Stimulated activated effector memory CD8-positive, alpha-beta T cell treated with anti-CD3 and anti-CD28 coated beads, Interleukin-12 subunit alpha, Interleukin-12 subunit beta, amount 100 ng/mL, for 72 hours (primary cell): ENCODE measurements at regions not wholly inside any gene's neighbourhood (a gene's known extent, or its start where the extent isn't known, plus 50 kb on each side); places are given as distances from the start of the nearest gene placed in this dataset.

ENCODE experiments used
- ATAC-seq: fragments of 150-1000 bp; cut with Tn5 transposase; 2 replicates; pipeline ENCODE4 v1.10.0; 2021
- DNase-seq, 2 donors: peaks; one replicate each; pipeline ENCODE4 v3.0.0; 2021 to 2022; ENCODE audit warnings: low spot score in 2 of 2
- H3K27ac Mint-ChIP-seq: one replicate; pipeline ENCODE4 v1.8.0; 2022; ENCODE audit warnings: mild to moderate bottlenecking, mixed read lengths
- H3K36me3 Mint-ChIP-seq: one replicate; pipeline ENCODE4 v1.8.0; 2022; ENCODE audit warnings: mild to moderate bottlenecking, mixed read lengths
- H3K4me1 Mint-ChIP-seq: one replicate; pipeline ENCODE4 v1.8.0; 2022; ENCODE audit warnings: mixed read lengths
- H3K4me3 Mint-ChIP-seq: one replicate; pipeline ENCODE4 v1.8.0; 2022; ENCODE audit warnings: mild to moderate bottlenecking, mixed read lengths
- H3K9me3 Mint-ChIP-seq: one replicate; pipeline ENCODE4 v1.8.0; 2022; ENCODE audit warnings: mixed read lengths

DNA sequence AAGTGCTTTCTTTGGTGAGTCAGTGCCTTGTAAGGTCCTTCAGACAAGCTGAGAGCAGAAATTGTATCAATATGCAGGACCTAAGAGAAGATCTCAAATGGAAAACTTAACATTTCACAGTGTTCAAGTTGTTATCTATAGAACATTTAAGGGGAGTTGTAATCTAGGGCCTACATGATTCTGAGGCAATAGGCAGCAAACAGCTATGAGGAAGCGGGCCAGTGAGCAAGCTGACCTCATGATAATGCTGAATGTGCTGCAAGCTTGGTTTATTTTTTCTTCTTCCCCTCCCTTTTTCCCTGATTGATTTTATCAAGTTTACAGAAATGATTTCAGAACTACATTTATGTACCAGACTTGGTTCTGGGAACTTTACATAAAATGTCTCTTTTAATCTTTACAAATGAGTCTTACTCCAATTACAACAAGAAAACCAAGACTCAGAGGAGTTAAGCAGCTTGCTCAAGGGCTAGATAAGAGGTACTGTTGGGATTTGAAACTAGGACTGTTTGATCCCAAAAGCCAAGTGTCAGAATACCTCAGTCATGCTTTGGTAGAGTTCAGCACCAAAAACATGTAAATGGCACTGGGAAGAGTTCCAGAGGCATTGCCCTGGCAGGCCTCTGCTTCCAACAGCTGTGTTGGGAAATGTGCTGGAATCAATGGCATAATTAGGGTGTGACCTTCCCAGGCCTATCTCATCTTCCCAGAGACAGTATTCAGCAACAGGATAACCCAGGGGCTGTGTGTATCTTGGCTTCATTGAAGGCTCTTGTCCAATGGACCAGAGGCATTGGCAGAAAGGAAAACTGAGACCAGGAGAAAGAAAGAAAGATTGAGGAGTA, 130.1 kb downstream of the LRRC70 start:
- no peaks in the 10 kb centered on the region for H3K9me3 Mint-ChIP-seq
- no peaks in the 10 kb centered on the region for H3K36me3 Mint-ChIP-seq
- no peak overlapping the region for H3K27ac Mint-ChIP-seq
- no peaks in the 10 kb centered on the region for H3K4me1 Mint-ChIP-seq
- H3K4me3 Mint-ChIP-seq: no peak overlapping the region
- DNase-seq: no peak
- ATAC-seq: no peak

DNA sequence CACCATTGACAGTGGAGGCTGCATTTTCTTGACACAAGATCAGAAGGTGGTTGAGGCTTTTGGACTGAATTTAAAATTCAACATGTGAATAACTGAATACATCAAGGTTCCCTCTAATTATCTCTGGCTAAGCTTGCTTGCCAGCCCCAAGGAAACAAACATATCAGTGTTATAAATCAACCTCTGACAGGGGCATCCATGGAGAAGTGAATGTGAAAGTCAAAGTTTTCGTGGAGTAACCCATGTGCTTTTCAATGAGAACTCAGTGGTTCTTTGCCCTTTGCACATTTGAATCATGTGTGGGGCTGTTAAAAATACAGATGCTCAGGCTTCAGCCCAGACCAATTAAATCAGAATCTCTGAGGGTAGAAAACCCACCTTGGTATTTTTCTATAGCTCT, 128.9 kb downstream of the LRRC70 start:
- Mint-ChIP-seq H3K27ac (no peak overlapping the region), H3K9me3 (no peaks in the 10 kb centered on the region), H3K4me3 (no peak overlapping the region), H3K4me1 (no peaks in the 10 kb centered on the region), H3K36me3 (no peaks in the 10 kb centered on the region)
- no peak for DNase-seq
- no peak for ATAC-seq

DNA sequence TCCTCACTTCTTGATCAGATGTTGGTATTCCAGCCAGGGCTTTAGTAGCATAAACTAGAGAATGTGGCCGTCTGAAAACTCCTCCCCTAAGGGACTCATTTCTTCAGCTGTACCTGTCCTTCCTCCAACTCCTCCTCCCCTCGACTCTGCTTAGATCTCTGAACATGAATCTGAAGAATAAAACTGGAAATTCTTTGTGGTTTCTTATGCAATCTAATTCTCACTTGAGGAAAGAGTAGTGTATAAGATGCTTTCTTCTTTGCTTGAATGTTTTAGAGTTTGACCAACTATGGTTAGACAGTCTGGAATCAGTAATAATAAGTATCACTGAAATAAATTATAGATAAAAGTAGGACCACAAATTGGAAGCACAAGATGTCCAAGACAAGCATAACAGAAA, 128.5 kb downstream of the LRRC70 start:
- no peak overlapping the region for H3K4me3 Mint-ChIP-seq
- H3K9me3 Mint-ChIP-seq: no peaks in the 10 kb centered on the region
- H3K27ac Mint-ChIP-seq: no peak overlapping the region
- no peaks in the 10 kb centered on the region for H3K36me3 Mint-ChIP-seq
- ATAC-seq: no peak
- no peak for DNase-seq
- H3K4me1 Mint-ChIP-seq: no peaks in the 10 kb centered on the region

DNA sequence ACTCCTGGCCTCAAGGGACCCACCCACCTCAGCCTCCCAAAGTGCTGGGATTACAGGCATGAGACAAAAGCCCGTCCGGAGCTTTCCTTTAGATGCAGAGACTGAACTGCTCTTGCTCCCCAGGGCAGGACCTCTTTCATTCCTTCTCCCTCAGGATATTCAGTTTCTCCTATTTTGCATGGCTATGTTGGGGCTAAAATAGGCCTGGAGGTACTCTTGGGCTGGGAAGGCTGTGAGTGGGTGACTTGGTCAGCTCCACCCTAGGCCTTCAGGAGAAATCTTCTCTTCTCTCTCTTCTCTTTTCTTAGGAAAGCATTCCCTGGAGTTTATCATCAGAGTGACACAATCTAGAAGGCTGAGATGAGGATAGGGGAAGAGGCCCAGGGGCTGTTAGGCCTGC, 126.4 kb downstream of the LRRC70 start:
- no peak overlapping the region for H3K4me3 Mint-ChIP-seq
- no peaks in the 10 kb centered on the region for H3K9me3 Mint-ChIP-seq
- no peaks in the 10 kb centered on the region for H3K4me1 Mint-ChIP-seq
- no peak overlapping the region for H3K27ac Mint-ChIP-seq
- no peak for DNase-seq
- no peak for ATAC-seq
- no peaks in the 10 kb centered on the region for H3K36me3 Mint-ChIP-seq

DNA sequence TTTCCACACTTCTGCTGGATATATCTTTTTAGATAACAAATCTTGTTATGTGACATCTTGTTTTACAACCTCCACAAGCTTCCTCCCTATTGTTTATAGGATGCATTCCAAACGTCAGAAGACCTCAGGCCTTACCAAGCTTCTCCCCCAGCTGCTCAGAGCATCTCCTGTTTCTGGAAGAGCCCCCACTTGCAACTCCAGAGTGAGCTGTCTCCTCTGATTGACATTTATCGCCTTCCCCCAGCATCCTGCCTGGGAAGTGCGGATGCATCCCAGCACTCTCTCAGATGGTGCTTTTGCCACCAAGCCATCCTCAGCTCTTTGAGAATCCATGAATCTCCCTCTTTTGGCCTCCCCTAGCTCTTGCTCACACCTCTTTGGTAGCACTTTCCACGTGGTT, 123.5 kb downstream of the LRRC70 start:
- Mint-ChIP-seq H3K4me3 (no peak overlapping the region), H3K9me3 (no peaks in the 10 kb centered on the region), H3K4me1 (no peaks in the 10 kb centered on the region), H3K27ac (no peak overlapping the region), H3K36me3 (no peaks in the 10 kb centered on the region)
- DNase-seq: no peak
- no peak for ATAC-seq

DNA sequence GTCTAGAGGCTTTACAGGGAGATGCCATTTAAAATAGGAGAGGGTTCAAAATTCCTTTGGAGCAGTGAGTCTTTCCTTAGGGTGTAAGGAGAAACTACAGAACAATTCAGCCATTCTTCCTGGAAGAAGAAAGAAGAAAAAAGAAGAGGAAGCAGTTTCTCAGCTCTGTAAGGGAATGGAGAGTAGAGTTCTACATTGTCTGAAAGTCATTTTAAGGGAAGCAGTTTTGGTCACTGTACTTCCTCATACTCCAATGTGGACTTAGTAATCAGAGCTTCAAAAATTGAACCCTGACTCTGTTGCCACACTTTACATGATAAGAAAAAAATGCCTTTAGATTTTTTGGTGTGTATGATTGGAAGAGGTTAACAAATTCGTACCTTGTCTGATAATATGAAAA, 122.4 kb downstream of the LRRC70 start:
- H3K9me3 Mint-ChIP-seq: no peaks in the 10 kb centered on the region
- H3K36me3 Mint-ChIP-seq: no peaks in the 10 kb centered on the region
- no peak overlapping the region for H3K27ac Mint-ChIP-seq
- H3K4me3 Mint-ChIP-seq: no peak overlapping the region
- H3K4me1 Mint-ChIP-seq: no peaks in the 10 kb centered on the region
- no peak for DNase-seq
- no peak for ATAC-seq

GRCh38 chr5:62698756-62699155, 120.1 kb downstream of the LRRC70 start:
- H3K4me1 Mint-ChIP-seq: no peaks in the 10 kb centered on the region
- no peaks in the 10 kb centered on the region for H3K36me3 Mint-ChIP-seq
- ATAC-seq (no peak), DNase-seq (no peak)
- no peaks in the 10 kb centered on the region for H3K9me3 Mint-ChIP-seq
- no peak overlapping the region for H3K27ac Mint-ChIP-seq
- H3K4me3 Mint-ChIP-seq: no peak overlapping the region

DNA sequence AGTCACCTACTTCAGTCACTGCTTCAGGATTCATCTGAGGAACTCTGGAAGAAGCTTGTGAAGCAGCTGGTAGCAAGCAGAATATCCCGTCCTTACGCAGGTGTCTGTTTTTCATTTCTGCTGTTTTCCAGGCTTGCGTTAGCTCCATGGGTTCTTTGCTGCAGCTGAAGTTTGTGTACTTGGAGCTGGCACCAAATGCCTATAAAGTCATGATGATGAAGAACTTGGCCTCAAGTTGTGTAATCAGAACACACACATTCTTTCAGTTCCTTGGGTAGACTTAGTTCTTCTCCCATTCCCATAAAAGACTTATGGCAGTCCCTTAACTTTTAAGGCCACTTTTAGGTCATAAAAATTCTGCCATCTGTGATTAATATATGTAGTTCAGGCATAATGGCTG, 116.7 kb downstream of the LRRC70 start:
- DNase-seq (no peak), ATAC-seq (no peak)
- H3K27ac Mint-ChIP-seq: no peak overlapping the region
- no peaks in the 10 kb centered on the region for H3K36me3 Mint-ChIP-seq
- H3K9me3 Mint-ChIP-seq: no peaks in the 10 kb centered on the region
- no peaks in the 10 kb centered on the region for H3K4me1 Mint-ChIP-seq
- no peak overlapping the region for H3K4me3 Mint-ChIP-seq

DNA sequence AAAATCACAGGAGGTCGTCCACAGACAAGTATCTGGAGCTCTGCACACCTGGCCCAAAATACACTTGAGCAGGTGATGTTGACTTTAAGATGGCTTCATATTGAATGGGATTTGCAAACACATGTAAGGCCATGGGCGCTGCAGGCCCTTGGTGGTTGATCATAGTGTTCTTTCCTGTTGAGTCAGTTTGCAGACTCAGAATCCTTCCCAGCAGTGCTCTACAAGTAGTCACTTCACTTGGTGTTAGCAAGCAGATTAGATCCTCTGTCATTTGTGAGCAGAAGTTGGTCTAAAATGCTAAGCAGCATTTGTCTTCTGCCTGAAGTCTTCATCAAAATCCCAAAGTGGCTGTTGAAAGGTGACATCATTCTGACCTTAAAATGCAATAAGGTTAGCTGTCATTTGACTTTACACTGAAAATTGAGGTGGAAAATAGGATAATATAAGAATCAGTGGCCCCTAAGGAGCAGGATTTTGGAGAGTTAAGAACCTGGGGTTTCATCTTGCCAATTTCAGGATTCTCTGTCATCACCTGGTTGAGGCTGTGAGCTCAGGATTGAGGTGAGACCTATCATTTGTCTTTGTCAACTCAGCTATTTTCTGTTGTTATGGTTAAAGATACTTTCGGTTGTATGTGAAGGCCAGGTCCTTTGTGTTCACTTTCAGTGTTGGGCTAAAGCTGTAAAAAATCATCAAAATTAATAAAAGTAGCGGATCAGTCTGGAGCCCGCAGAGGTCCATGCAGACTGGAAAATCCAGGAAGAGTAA, 114.5 kb downstream of the LRRC70 start:
- H3K4me3 Mint-ChIP-seq: no peak overlapping the region
- ATAC-seq: no peak
- H3K27ac Mint-ChIP-seq: no peak overlapping the region
- H3K4me1 Mint-ChIP-seq: no peaks in the 10 kb centered on the region
- no peaks in the 10 kb centered on the region for H3K36me3 Mint-ChIP-seq
- H3K9me3 Mint-ChIP-seq: no peaks in the 10 kb centered on the region
- no peak for DNase-seq

DNA sequence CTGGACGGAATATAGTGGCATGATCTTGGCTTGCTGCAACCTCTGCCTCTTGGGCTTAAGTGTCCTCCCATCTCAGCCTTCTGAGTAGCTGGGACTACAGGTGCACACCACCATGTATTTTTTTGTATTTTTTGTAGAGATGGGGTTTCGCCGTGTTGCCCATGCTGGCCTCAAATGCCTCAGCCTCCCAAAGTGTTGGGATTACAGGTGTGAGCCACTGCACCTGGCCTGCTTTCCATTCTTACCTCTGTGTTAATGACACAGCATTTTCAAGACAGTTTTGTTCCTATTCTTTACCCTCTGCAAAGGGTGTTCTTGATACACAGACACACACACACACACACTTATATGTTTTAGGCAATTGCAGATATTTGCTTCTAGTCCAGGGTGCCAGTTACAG, 113.3 kb downstream of the LRRC70 start:
- Mint-ChIP-seq H3K36me3 (no peaks in the 10 kb centered on the region), H3K4me1 (no peaks in the 10 kb centered on the region), H3K9me3 (no peaks in the 10 kb centered on the region), H3K27ac (no peak overlapping the region), H3K4me3 (no peak overlapping the region)
- ATAC-seq (no peak), DNase-seq (no peak)

DNA sequence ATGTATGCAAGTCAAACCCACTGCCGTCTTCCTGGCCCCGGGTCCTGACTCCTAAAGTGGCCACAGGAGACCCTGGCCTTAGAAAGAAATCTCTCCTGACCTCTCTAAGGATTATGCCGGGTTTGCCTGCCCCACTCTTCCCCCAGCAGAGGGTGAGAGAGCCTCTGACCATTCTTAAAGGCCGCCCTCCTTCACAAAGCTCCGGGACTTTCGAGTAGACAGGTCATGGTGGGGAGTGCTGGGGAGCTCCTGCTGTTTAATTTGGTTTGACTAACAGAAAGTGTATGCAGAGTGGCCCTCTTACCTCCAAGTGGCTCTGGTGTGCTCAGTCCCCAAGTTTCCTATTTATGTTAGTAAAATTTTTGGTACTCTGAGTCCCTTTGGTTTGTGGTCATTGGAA, 111.8 kb downstream of the LRRC70 start:
- H3K4me1 Mint-ChIP-seq: no peaks in the 10 kb centered on the region
- no peak overlapping the region for H3K27ac Mint-ChIP-seq
- H3K9me3 Mint-ChIP-seq: no peaks in the 10 kb centered on the region
- H3K36me3 Mint-ChIP-seq: no peaks in the 10 kb centered on the region
- no peak for ATAC-seq
- no peak for DNase-seq
- H3K4me3 Mint-ChIP-seq: no peak overlapping the region

DNA sequence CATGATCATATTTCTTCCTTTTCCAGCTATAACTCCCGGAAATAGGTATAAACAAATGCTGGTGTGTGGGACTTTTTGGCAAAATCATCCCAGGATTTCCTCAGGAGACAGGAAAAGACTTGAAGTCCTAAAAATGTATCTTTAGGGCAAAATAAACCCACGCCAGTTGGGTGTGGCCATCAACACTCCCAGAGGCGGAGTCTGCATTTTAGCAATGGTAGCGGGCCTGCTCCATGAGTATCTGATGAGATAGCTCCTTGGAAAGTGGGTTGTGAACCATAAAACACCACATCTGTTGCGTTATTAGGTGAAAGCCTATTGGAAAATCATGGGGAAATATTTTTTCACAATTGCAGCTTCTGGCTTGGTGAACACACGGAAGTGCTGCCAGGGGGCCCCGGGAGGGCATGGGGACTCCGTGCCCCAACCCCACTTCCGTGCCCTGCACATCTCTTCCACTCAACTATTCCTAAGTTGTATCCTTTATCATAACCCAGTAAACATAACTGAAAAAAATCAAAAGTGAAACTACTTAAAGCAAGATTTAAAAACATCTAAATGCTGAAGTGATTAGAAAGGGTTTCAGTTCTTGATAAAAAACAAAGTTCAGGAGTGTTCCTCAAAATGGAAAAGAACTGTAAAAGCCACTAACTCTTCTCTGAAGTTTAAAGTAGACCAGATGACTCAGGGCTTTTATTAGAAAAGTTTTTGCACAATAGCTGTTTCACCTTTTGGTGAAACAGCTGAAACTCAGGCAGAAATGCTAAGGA, 111.2 kb downstream of the LRRC70 start:
- Mint-ChIP-seq H3K4me1 (no peaks in the 10 kb centered on the region), H3K9me3 (no peaks in the 10 kb centered on the region), H3K27ac (no peak overlapping the region), H3K4me3 (no peak overlapping the region), H3K36me3 (no peaks in the 10 kb centered on the region)
- ATAC-seq: no peak
- no peak for DNase-seq

DNA sequence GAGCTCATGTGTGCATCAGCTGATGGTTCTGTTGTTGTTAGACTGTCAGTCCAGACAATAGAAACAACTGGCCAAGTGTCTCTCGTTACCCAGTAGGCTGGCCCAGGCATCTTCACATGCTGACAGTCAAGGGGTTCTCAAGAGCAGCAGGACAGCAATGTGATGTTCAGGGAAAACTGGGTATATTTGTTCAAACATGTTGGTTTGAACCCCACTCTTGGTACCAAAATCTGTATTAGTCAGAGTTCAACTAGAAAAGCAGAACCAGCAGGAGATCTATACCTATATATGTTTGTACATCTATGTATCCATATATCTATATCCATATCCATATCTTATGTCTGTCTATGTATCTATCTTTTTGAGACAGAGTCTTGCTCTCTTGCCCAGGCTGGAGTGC, 108.1 kb downstream of the LRRC70 start:
- Mint-ChIP-seq H3K4me1 (no peaks in the 10 kb centered on the region), H3K4me3 (no peak overlapping the region), H3K9me3 (no peaks in the 10 kb centered on the region), H3K27ac (no peak overlapping the region), H3K36me3 (no peaks in the 10 kb centered on the region)
- DNase-seq (no peak), ATAC-seq (no peak)

DNA sequence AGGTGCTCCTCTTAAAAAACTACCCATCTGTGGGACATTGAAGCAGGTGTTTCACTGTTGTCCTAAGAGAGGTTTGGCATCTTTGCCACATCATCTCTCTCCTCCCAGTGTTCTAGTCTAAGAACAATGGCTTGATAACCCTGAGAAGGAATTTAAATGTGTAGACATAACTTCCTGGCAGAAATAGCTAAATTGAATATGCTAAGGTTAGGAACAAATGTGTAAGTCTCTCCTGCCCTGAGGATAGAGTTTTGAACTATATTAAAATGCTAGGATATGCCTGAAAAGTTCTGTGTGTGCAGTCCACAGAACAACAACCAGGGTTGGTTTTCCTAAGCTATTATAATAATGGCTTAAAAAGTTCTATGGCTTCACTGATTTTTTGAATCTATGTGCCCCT, 106.6 kb downstream of the LRRC70 start:
- DNase-seq (no peak), ATAC-seq (no peak)
- H3K4me1 Mint-ChIP-seq: no peaks in the 10 kb centered on the region
- H3K36me3 Mint-ChIP-seq: no peaks in the 10 kb centered on the region
- no peak overlapping the region for H3K4me3 Mint-ChIP-seq
- no peak overlapping the region for H3K27ac Mint-ChIP-seq
- no peaks in the 10 kb centered on the region for H3K9me3 Mint-ChIP-seq

DNA sequence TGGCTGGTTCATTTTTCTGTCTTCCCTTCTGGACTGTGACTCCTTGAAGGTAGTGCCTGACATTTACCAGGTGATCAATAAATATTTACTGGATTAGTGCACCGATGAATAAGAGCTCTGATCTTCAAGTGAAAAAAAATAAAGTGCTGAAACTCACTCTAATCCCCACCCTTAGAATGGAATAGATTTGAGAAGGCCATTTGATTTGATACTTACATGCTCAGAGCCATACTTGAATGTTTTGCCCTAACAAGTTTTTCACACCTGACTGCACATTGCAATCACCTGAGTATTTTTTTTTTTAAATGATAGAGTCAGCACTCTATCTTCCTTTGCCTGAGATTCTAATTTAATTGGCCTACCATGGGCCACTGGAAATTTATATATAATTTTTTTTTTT, 105.7 kb downstream of the LRRC70 start:
- ATAC-seq (no peak), DNase-seq (no peak)
- Mint-ChIP-seq H3K9me3 (no peaks in the 10 kb centered on the region), H3K4me1 (no peaks in the 10 kb centered on the region), H3K4me3 (no peak overlapping the region), H3K27ac (no peak overlapping the region), H3K36me3 (no peaks in the 10 kb centered on the region)

GRCh38 chr5:62682059-62682458, 103.4 kb downstream of the LRRC70 start:
- DNase-seq (no peak), ATAC-seq (no peak)
- Mint-ChIP-seq H3K9me3 (peaks cover 6% of the 10 kb centered on the region), H3K27ac (no peak overlapping the region), H3K4me1 (no peaks in the 10 kb centered on the region), H3K4me3 (no peak overlapping the region), H3K36me3 (no peaks in the 10 kb centered on the region)
